GM03348 (cell line): ENCODE measurements at regions not wholly inside any gene's neighbourhood (a gene's known extent, or its start where the extent isn't known, plus 50 kb on each side); places are given as distances from the start of the nearest gene placed in this dataset.
A peak's percentile ranks its signal among the peaks of the same experiment; 100 is the strongest.
"Not testable (repeated sequence)": the region's sequence is repeated elsewhere in the genome, so short reads cannot be mapped to it uniquely, and the experiment has no call there.

ENCODE experiments used
- DNase-seq: peaks from one replicate; pipeline ENCODE4 v3.0.0; 2012; ENCODE audit warnings: low spot score

GRCh38 chr7:104956753-104957450 is 57.1 kb upstream of the KMT2E start:
- DNase-seq = peak; percentile 63

DNA sequence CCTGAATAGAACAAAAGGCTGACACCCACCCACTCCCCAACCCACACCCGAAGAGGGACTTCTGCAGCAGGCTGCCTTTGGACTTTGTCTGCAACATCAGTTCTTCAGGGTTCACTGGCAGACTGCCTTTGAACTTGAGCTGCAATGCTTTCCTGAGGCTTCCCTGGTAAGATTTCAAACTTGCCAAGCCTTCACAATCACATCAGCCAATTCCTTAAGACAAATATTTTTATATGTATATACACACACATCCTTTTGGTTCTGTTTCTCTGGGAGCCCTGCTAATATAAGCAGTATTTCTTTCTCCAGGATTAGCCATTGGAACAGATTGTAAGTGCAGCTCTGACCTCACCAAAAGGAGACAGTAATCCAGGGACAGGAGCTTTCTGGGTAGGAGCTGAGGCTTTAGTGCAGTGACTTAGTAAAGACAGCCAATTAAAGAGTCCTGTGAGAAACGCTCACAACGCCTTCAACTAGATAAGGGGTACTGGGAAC is 55.6 kb upstream of the KMT2E start:
- no peak for DNase-seq

DNA sequence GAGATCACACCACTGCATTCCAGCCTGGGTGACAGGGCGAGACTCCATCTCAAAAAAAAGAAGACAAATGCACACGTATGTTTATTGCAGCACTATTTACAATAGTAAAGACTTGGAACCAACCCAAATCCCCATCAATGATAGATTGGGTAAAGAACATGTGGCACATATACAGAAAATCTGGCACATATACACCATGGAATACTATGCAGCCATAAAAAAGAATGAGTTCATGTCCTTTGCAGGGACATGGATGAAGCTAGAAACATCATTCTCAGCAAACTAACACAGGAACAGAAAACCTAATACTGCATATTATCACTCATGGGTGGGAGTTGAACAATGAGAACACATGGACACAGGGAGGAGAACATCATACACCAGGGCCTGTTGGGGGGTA is 54.5 kb upstream of the KMT2E start:
- not testable (repeated sequence) for DNase-seq

- no peak for DNase-seq
Measured at GRCh38 chr7:104960741-104961448, 53.1 kb upstream of the KMT2E start.

GRCh38 chr7:104961821-104962220 is 52.2 kb upstream of the KMT2E start:
- no peak for DNase-seq

DNA sequence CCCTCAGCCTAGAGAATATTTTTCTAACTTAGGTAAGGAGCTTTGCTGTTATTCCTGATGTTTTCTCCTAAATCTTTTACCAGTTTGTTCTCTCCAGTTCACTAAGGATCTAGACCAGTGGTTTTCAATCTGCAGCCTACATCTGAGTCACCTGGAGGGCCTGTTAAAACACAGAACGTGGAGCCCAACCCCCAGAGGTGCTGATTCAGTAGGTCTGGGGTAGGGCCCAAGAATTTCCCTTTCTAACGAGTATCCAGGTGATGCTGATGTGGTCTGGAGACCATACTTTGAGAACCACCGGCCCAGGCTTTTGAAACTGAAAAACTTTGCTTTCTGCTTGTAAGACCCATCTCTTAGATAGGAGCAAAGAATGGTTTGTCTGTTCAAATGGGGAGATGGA is 51.2 kb upstream of the KMT2E start:
- no peak for DNase-seq

DNA sequence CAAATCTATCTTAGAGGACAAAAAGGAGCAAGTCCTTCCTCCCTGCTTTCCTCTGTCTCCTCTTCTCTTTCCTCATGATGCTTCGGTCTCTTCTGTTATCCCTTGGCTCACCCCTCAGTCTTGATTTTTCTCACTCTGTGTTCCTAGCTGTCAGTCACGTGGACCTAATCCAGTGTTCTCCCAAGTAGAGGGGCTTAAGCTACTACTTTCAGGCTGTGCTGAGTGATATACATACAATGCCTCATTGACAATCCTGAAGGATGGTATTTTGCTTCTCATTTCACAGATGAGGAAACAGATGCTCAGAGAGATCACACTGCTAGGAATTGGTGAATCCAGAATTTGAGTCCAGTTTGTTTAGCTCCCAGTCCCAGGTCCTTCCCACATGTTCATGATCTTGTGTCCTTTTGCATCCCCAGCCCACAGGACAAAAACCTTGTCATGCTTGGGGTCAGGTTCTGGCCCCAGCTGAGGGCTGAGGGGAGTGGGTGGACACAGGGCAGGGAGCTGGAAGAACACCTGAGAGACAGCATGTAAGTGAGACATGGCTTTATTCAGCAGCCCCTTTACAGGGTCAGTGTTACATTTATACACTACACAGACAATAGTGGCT is 50.5 kb upstream of the KMT2E start:
- DNase-seq = no peak

GRCh38 chr7:104963991-104964385 is 50.0 kb upstream of the KMT2E start:
- DNase-seq = no peak
